Immature natural killer cell (primary cell): ENCODE measurements at regions not wholly inside any gene's neighbourhood (a gene's known extent, or its start where the extent isn't known, plus 50 kb on each side); places are given as distances from the start of the nearest gene placed in this dataset.

Experiments
- DNase-seq, 3 donors: peaks; one replicate each; pipeline ENCODE4 v3.0.0; 2022; ENCODE audit warnings: mixed read lengths in 1 of 3
- H3K27ac Mint-ChIP-seq, 6 donors: one replicate each; pipeline ENCODE4 v1.8.0; 2020; ENCODE audit warnings: mixed read lengths in 6 of 6, mild to moderate bottlenecking in 5 of 6, inconsistent platforms in 4 of 6, moderate library complexity in 3 of 6
- H3K27me3 Mint-ChIP-seq, 3 donors: one replicate each; pipeline ENCODE4 v1.8.0; 2020 to 2021; ENCODE audit warnings: low read depth in 3 of 3, mild to moderate bottlenecking in 3 of 3, mixed read lengths in 3 of 3, moderate library complexity in 3 of 3, inconsistent platforms in 1 of 3
- H3K36me3 Mint-ChIP-seq, 3 donors: one replicate each; pipeline ENCODE4 v1.8.0; 2020; ENCODE audit warnings: mixed read lengths in 3 of 3, inconsistent platforms in 2 of 3, mild to moderate bottlenecking in 2 of 3
- H3K4me1 Mint-ChIP-seq, 2 donors: one replicate each; pipeline ENCODE4 v1.8.0; 2020; ENCODE audit warnings: inconsistent platforms in 2 of 2, mild to moderate bottlenecking in 2 of 2, mixed read lengths in 2 of 2, moderate library complexity in 1 of 2
- H3K4me3 Mint-ChIP-seq, 5 donors: one replicate each; pipeline ENCODE4 v1.8.0; 2020; ENCODE audit warnings: mild to moderate bottlenecking in 5 of 5, mixed read lengths in 5 of 5, inconsistent platforms in 3 of 5, moderate library complexity in 3 of 5
- H3K9me3 Mint-ChIP-seq, 6 donors: one replicate each; pipeline ENCODE4 v1.8.0; 2020; ENCODE audit warnings: mild to moderate bottlenecking in 6 of 6, mixed read lengths in 6 of 6, inconsistent platforms in 4 of 6, moderate library complexity in 3 of 6

- Mint-ChIP-seq H3K4me1 (no peaks in the 10 kb centered on the region), H3K27me3 (peaks cover 1 to 17% (median 2%) of the 10 kb centered on the region in 3 donors), H3K36me3 (no peaks in the 10 kb centered on the region), H3K9me3 (no peaks in the 10 kb centered on the region), H3K4me3 (no peak overlapping the region), H3K27ac (no peak overlapping the region)
- no peak for DNase-seq
Observed at GRCh38 chr11:130638033-130638432, 189.6 kb downstream of the ADAMTS15 start.

GRCh38 chr11:130638624-130639023, 190.2 kb downstream of the ADAMTS15 start:
- no peaks in the 10 kb centered on the region for H3K4me1 Mint-ChIP-seq
- no peak for DNase-seq
- H3K36me3 Mint-ChIP-seq = no peaks in the 10 kb centered on the region
- no peak overlapping the region for H3K27ac Mint-ChIP-seq
- peaks cover 1 to 12% (median 2%) of the 10 kb centered on the region in 3 donors for H3K27me3 Mint-ChIP-seq
- H3K4me3 Mint-ChIP-seq = no peak overlapping the region
- no peaks in the 10 kb centered on the region for H3K9me3 Mint-ChIP-seq

- Mint-ChIP-seq H3K27me3 (peaks cover 1 to 8% (median 2%) of the 10 kb centered on the region in 3 donors), H3K4me1 (no peaks in the 10 kb centered on the region), H3K9me3 (no peaks in the 10 kb centered on the region), H3K36me3 (no peaks in the 10 kb centered on the region), H3K27ac (no peak overlapping the region), H3K4me3 (no peak overlapping the region)
- DNase-seq = no peak
Observed at GRCh38 chr11:130639369-130639768, 190.9 kb downstream of the ADAMTS15 start.

DNA sequence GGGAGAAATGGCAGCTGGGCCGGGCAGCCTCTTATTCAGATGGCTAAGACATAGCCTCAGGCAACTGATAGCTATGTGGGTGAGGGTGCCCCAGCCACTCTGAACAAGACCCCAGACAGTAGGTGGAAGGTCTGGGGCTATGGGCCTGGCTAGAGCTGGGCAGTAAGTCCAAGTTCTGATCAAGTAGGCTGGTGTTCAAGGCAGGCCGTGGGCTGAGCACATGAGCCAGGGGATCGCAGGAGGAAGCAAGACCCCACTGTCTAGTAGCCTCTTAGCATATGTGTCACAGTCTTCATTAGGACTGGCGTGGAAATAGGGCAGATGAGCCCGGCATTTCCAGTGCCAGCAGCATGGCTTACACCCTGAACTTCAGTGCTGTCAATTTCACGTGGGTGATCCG, 192.1 kb downstream of the ADAMTS15 start:
- Mint-ChIP-seq H3K4me3 (no peak overlapping the region), H3K4me1 (no peaks in the 10 kb centered on the region)

GRCh38 chr11:130641876-130642275, 193.4 kb downstream of the ADAMTS15 start:
- H3K9me3 Mint-ChIP-seq = no peaks in the 10 kb centered on the region
- no peak for DNase-seq
- H3K27ac Mint-ChIP-seq = no peak overlapping the region
- H3K27me3 Mint-ChIP-seq = peaks cover 1 to 8% (median 2%) of the 10 kb centered on the region in 3 donors
- no peak overlapping the region for H3K4me3 Mint-ChIP-seq
- no peaks in the 10 kb centered on the region for H3K36me3 Mint-ChIP-seq
- H3K4me1 Mint-ChIP-seq = no peaks in the 10 kb centered on the region

More for the DNA sequence above, 192.1 kb downstream of the ADAMTS15 start:
- H3K27ac Mint-ChIP-seq = no peak overlapping the region
- peaks cover 1 to 8% (median 2%) of the 10 kb centered on the region in 3 donors for H3K27me3 Mint-ChIP-seq
- no peak for DNase-seq
- H3K36me3 Mint-ChIP-seq = no peaks in the 10 kb centered on the region
- H3K9me3 Mint-ChIP-seq = no peaks in the 10 kb centered on the region

GRCh38 chr11:130642994-130643393, 194.5 kb downstream of the ADAMTS15 start:
- Mint-ChIP-seq H3K36me3 (no peaks in the 10 kb centered on the region), H3K4me1 (no peaks in the 10 kb centered on the region), H3K27me3 (peaks cover 2 to 8% (median 2%) of the 10 kb centered on the region in 3 donors), H3K9me3 (no peaks in the 10 kb centered on the region), H3K4me3 (no peak overlapping the region), H3K27ac (no peak overlapping the region)
- DNase-seq = no peak

DNA sequence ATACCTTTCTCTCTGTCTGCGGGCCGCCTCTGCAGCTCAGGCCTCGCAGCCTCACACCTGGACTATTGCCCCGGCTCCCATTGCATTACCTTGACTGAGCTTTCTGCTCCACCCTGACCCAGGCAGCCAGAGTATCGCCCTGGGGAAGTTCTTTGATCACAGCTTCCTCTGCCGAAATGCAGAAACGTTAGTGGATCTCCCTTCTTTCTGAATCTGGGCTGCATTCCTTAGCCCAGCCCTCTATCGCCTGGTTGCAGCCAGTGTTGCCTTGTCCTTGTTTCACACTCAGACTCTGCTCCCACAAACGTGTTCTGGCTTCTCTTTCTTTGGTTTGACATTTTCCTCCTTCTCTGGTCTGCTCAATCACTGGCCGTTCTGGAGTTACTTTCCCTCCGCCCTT, 195.7 kb downstream of the ADAMTS15 start:
- H3K4me3 Mint-ChIP-seq = no peak overlapping the region

GRCh38 chr11:130645164-130645842, 196.9 kb downstream of the ADAMTS15 start:
- Mint-ChIP-seq H3K4me3 (no peak overlapping the region), H3K9me3 (no peaks in the 10 kb centered on the region), H3K27me3 (peaks cover 2 to 7% (median 2%) of the 10 kb centered on the region in 3 donors), H3K4me1 (no peaks in the 10 kb centered on the region), H3K36me3 (no peaks in the 10 kb centered on the region), H3K27ac (no peak overlapping the region)
- no peak for DNase-seq

More for the DNA sequence above, 195.7 kb downstream of the ADAMTS15 start:
- Mint-ChIP-seq H3K9me3 (no peaks in the 10 kb centered on the region), H3K4me1 (no peaks in the 10 kb centered on the region), H3K27me3 (peaks cover 2 to 8% (median 2%) of the 10 kb centered on the region in 3 donors), H3K36me3 (no peaks in the 10 kb centered on the region), H3K27ac (no peak overlapping the region)
- DNase-seq = no peak

GRCh38 chr11:130645843-130646197, 197.4 kb downstream of the ADAMTS15 start:
- Mint-ChIP-seq H3K4me3 (no peak overlapping the region), H3K4me1 (no peaks in the 10 kb centered on the region), H3K27me3 (peaks cover 2 to 7% (median 2%) of the 10 kb centered on the region in 3 donors), H3K36me3 (no peaks in the 10 kb centered on the region), H3K9me3 (no peaks in the 10 kb centered on the region), H3K27ac (no peak overlapping the region)
- DNase-seq = no peak

DNA sequence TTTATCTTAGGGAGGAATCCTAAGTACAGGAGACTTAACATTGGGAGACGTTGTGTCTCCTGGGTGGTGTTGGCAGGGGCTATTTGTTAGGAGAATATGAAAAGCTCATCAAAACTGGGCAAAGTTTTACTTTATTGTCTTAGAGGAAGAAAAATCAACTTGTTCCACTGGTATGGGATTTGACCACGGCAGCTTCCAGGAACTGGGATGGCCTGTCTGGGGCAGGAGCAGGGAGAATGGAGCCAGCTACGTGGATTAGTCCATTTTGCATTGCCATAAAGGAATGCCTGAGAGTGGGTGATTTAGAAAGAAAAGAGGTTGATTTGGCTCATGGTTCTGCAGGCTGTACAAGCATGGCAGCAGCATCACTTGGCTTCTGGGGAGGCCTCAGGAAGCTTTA, 198.4 kb downstream of the ADAMTS15 start:
- no peak overlapping the region for H3K4me3 Mint-ChIP-seq
- no peaks in the 10 kb centered on the region for H3K4me1 Mint-ChIP-seq
- DNase-seq = no peak
- no peaks in the 10 kb centered on the region for H3K9me3 Mint-ChIP-seq
- no peak overlapping the region for H3K27ac Mint-ChIP-seq
- peaks cover 2 to 7% (median 2%) of the 10 kb centered on the region in 3 donors for H3K27me3 Mint-ChIP-seq
- no peaks in the 10 kb centered on the region for H3K36me3 Mint-ChIP-seq

GRCh38 chr11:130647371-130647770, 198.9 kb downstream of the ADAMTS15 start:
- H3K9me3 Mint-ChIP-seq = no peaks in the 10 kb centered on the region
- H3K36me3 Mint-ChIP-seq = no peaks in the 10 kb centered on the region
- no peaks in the 10 kb centered on the region for H3K4me1 Mint-ChIP-seq
- peaks cover 0 to 7% (median 2%) of the 10 kb centered on the region in 3 donors for H3K27me3 Mint-ChIP-seq
- no peak overlapping the region for H3K27ac Mint-ChIP-seq
- no peak for DNase-seq
- H3K4me3 Mint-ChIP-seq = no peak overlapping the region

- Mint-ChIP-seq H3K27ac (no peak overlapping the region), H3K4me3 (no peak overlapping the region)
Observed at GRCh38 chr11:130649801-130650200, 201.4 kb downstream of the ADAMTS15 start.

DNA sequence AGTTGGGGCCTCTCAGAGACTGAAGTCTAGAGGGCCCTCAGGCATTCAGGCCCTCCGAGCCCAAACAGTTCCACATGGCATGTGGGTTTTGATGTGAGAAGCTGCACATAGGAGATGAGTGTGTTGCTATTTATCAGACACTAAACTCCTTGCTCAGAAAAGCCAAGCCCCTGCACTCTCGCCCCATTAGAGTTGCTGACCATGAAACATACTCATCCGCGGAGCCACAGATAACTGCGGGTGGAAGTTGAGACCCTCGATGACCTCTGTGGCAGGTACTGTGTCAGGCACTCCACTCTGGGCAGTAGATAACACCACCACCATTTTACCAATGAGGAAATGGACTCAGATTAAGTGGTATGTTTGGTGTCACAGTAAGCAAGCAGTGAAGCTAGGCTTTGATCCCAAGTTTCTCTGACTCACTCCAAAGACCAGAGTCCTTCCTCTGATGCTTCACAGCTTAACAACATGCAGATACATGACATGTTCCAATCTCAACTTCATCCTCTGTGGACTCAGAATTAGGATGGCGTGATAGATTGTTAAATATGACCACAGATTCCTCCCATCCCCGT, 202.1 kb downstream of the ADAMTS15 start:
- H3K27ac Mint-ChIP-seq = no peak overlapping the region
- no peaks in the 10 kb centered on the region for H3K4me1 Mint-ChIP-seq
- peaks cover 0 to 2% (median 2%) of the 10 kb centered on the region in 3 donors for H3K27me3 Mint-ChIP-seq
- DNase-seq = no peak
- H3K36me3 Mint-ChIP-seq = no peaks in the 10 kb centered on the region
- H3K9me3 Mint-ChIP-seq = no peaks in the 10 kb centered on the region
- H3K4me3 Mint-ChIP-seq = no peak overlapping the region

More at GRCh38 chr11:130649801-130650200, 201.4 kb downstream of the ADAMTS15 start:
- DNase-seq = no peak
- Mint-ChIP-seq H3K36me3 (no peaks in the 10 kb centered on the region), H3K4me1 (no peaks in the 10 kb centered on the region), H3K9me3 (no peaks in the 10 kb centered on the region), H3K27me3 (peaks cover 0 to 2% (median 2%) of the 10 kb centered on the region in 3 donors)

DNA sequence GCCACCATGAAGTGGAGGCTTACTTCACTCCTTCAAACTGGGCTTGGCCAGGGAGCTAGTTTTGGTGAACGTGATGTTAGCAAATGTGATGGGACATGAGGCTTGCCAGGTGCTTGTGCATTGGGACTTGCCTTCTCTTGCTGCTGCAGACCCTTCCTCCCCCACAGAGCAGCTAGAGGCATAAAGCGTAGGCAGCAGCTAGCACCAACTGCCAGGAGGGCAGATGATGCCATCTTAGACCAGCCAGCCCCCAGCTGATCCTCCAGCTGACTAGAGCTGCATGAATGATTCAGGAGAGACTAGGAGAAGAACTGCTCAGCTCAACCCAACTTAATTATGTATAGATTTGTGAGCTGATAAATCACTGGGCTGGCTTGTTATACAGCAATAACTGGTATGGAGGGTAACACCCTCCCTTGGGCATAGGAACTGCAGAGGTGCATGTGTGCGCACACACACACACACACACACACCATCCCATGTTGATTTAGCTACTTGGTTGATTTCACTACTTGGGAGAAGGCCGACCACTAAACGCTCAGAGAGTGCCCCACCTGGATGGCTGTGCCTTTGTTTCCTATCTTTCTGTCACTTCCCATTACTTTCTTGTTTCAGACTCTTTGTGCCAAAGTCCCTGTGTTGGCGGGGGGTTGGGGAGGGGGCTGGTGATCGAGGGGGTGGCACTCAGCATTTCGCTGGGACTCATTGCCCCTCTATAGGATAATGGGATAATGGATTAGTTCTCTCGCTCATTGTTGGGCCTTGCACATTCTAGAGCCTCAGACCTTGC, 202.8 kb downstream of the ADAMTS15 start:
- H3K9me3 Mint-ChIP-seq = peaks cover 0 to 4% (median 2%) of the 10 kb centered on the region in 6 donors
- H3K36me3 Mint-ChIP-seq = no peaks in the 10 kb centered on the region
- no peak overlapping the region for H3K4me3 Mint-ChIP-seq
- H3K4me1 Mint-ChIP-seq = no peaks in the 10 kb centered on the region
- H3K27ac Mint-ChIP-seq = no peak overlapping the region
- H3K27me3 Mint-ChIP-seq = peaks cover 0 to 2% (median 2%) of the 10 kb centered on the region in 3 donors
- no peak for DNase-seq
